NCI-H187 treated with DMSO at 0.1 percent for 48 hours (cell line): ENCODE measurements at regions not wholly inside any gene's neighbourhood (a gene's known extent, or its start where the extent isn't known, plus 50 kb on each side); places are given as distances from the start of the nearest gene placed in this dataset.

Source experiments
- DNase-seq: peaks from one replicate; lab custom pipeline; 2025; lab: John Stamatoyannopoulos, UW

DNA sequence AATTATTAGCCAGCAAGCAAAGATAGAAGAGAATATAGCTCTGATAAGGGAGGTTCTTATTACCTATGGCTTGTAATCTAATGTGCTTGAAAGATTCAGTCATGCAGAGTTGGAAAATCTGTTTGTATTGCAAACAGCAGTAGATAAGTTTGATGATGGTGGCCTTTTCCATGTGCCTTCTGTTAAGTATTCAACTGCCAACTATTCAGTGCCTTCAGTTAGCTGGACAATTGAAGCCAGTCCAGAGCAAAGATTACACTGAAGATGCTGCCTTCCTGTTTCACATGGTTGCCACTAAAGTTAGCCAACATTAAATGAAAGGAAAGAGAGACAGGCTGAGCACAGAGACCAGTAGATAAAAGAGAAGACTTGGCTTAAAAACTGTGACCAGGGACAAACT, 92.7 kb upstream of the SLC38A2 start:
- no peak for DNase-seq

DNA sequence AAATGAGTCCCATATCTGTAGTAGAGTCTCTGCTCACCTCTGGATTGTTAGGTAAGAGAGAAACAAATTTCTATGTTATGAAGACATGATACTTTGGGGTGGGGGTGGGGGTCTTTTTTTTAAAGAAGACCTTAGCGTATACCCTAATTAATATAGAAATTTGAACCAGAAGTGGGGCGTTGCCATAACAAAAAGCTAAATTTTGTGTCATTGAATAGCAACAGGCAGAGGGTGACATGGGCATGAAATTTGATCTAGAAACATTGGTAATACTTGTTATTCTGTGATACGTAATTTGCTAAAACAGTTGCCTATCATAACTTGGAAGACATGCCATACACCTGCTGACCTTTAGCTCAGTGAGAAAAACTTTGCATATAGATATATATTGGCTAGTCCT, 92.3 kb upstream of the SLC38A2 start:
- DNase-seq, result no peak

DNA sequence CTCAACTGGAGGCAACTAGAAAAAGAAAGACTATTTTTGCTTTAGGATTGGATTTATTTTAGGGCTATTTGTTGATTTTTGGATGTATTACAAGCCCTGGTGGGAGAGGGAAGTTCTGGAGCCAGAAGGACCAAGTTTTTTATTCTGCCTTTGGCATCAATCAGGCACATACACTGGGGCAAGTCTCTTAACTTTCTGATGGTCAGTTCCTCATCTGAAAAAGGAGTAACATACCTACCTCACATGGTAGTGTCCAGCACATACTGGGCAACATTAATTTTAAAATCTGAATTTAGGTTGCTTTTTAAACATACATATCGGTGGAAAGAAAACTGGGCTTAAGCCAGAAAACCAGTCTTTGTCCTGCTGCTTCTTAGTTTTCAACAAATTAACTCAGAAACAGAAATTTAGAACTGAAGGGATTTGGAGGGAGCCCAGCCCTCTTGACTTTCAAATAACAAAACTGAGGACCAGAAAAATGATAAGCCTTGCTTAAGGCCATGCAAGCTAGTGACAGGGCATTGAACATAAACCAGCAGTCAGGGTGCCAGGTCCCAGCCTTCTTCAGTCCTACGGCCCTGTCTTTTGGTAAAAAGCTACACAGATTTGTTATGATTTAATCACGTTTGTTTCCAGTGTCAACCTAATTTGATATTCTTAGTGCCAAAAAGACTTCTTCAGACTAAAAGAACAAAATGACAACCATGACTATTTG, 90.2 kb upstream of the SLC38A2 start:
- DNase-seq, result no peak

DNA sequence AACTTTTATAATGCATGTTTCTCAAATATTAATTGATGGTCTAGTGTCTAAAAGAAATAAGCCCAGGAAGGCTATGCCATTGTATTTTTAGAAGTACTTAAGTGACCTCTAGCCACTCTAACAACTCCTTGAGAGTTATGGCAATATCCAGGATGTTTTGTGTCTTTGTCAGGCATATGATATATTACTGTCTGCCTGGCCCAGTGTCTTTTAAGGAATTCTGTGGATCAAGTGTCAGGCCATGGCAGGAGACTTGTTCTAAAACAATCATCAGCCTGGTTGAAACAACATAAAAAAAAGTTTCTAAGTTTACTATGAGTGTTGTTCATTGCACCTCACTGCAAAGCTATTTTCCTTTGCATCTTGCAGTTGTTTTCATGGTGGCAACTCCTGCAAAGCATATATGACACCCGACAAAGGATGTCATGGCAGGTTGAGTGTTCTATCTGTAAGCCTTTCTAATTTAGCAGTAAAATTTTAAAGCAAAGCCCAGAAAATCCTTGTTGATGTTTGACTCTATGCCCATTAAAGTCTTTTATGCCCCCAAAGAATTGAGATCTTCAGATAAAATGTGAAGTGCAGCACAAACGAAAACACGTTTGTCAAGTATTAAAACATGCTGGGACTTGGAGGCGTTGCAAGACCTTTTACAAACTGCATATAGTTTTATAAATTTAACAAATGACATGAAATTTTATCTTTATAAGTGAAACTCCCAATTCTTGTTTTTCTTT, 89.5 kb upstream of the SLC38A2 start:
- no peak for DNase-seq

DNA sequence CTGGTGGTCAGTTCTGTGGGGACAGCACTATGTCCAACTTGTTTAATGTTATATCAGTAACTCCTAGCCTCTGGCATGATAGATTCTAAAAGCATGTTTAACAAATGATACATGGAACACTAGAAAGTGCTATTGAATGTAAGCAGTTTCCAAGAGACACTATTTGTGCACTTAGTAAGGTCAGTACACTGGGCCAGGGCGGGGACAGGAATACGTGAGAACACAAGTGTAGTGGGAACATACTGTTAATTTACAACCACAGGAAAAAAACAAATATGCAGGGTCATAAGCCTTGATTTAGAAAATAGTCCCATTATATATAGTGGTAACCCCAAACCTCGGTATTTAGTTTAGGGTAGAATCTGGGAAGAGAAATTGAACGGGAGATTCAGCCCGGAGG, 88.9 kb upstream of the SLC38A2 start:
- DNase-seq, result no peak

DNA sequence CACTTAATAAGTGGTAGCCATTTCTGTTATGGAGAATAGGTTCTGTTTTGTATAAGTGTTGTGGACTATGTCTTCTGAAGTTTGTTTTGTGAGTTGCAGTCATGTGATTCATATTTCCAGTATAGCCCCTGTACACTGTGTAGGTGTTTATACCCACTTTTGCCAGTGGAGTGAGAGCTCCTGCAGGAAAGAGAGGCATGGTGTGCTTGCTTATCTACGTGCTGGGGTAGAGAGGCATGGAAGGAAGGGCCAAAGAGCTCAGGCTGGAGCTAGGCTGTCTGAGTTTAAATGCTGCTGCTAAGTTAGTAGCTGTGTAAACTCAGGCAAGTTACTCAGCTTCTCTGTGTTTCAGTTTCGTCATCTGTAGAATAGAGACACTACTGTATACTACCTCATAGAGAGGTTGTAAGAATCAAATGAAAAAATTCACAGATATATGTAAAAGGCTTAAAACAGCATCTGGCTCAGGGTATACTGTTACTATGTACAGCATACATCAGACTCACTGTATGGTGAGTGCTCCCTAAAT, 88.2 kb upstream of the SLC38A2 start:
- no peak for DNase-seq

DNA sequence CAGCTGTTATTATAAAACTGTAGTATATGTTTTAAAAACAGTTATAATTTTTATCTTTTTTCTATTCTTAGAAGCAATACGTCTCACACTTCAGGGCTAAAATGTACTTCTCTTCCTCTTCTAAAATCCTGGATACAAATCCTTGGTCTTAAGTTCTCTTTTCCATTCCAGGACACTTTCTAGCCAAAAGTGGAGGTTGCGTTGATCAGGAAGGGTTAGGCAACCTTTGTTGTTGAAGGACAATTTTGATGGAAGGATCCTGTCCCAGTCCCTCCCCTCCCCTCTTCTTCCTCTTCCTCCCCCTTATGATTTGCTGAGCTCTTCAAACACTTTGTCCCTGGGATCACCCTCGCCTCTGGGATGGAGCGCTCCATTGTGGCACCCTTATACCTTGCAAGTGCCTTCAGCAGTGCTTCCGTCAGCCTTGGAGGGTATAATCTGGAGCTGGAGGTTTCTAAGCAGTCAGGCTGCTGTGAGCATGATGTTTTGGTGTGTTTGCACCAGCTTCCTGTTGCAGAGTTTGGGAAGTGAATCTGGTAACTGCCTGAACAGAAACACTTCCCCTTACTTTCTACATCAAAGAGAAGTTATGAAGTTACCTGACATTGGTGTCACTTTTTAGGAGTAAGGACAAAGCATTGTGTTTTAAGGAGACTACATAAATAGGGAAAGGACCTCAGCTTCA, 87.4 kb upstream of the SLC38A2 start:
- no peak for DNase-seq

DNA sequence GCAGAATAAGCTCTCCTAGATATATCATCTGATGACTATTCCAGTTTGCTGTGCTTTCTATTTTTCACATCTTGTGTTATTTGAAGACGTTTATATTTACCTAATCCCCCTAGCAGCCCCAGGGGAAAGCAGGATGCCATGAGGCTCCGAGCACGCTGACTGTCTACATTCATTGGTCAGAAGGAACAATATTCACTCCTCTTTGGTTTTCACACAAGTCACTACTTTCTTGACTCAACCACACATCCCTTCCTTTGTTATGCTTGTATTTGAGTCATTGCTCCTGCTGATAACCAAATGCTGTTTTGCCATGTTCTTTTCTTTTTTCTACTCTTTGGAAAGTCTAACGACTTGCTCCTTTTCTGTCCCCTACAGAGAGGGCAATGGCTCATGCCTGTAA, 86.5 kb upstream of the SLC38A2 start:
- DNase-seq, result no peak

DNA sequence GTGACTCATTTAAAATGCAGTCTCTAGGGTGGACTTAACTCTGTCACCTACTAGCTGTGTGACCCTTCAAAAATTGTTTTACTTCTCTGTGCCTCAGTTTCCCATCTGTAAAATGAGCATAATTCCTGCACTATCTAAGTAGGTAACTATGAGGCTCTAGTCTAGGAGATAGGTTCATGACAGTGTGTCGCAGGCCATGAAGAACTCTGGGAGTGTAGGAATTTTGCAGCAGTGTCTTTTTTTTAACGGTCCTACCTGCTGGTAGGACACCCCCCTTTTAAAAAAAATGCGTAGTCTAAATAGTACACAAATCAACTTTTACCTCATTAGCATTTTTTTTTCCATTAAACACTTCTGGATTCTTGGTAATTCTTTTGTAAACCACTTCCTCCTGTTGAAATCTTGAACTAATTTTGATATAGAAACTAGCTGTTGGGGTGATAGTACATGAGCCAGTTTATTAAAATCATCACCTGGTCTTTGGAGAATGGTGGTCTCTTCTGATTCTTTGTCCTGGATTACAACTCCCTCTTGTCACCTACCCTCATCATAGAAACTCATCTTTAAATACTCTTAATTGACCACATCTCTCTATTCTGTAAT, 86.0 kb upstream of the SLC38A2 start:
- no peak for DNase-seq

DNA sequence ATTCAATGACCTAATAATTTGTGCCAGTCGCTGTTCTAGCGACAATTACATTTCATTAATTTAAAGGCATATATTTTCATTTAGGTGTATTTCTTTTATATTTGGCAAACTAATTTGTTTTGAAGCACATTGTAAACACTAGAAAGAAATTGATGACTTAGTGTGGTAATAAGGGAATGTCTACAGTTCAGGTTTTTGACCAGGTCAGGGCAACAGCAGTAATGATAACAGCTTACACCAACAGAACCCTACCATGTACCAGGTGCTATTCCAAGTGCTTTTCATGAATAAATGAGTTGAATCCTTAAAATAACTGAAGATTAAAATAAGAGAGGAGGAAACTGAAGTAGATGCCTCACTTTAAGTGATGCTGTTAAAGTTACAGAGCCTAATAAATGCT, 85.4 kb upstream of the SLC38A2 start:
- DNase-seq, result no peak

DNA sequence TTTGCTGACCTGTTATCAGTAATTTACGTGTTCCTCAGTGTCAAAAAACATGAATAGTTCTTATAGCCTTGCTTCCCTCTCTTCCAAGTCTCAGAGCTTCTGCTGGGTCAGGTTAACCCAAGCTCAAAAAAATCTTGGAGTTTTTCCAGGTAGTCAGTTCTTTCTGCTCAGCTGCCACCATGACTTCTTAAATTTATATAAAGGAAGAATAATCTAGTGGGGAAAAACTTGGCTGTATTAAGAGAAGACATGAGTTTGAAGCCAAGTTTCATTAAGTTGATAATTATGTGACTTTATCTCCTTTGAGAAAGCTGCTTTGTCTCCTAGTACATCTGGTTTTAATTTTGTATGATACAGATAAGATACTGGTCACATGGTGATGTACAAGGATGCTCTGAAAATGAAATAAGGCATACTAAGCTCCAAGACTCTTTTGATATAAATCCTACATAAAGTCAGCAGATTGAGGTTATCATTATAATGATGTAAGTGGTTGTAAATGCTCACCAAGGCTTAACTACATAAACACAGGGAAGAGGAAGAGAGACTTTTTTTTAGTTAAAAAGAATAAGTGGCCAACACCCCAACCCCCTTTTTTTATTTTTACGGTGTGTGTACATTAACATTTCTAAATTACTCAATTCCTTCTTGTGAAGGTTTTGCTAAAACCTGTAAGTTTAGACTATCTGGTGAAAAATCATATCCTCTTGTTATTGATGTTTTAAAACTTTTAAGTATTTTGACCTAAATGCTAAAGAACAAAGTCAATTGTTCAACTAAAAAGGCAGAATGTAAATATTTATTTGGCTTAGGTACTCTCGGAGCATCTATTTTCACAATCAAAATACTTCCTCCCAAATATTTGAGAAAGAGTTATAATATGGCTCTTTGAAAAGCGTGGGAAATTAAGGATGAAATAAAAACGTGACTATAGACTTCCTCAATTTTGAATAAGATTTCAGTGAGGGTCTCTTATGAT, 84.1 kb upstream of the SLC38A2 start:
- DNase-seq, result no peak

DNA sequence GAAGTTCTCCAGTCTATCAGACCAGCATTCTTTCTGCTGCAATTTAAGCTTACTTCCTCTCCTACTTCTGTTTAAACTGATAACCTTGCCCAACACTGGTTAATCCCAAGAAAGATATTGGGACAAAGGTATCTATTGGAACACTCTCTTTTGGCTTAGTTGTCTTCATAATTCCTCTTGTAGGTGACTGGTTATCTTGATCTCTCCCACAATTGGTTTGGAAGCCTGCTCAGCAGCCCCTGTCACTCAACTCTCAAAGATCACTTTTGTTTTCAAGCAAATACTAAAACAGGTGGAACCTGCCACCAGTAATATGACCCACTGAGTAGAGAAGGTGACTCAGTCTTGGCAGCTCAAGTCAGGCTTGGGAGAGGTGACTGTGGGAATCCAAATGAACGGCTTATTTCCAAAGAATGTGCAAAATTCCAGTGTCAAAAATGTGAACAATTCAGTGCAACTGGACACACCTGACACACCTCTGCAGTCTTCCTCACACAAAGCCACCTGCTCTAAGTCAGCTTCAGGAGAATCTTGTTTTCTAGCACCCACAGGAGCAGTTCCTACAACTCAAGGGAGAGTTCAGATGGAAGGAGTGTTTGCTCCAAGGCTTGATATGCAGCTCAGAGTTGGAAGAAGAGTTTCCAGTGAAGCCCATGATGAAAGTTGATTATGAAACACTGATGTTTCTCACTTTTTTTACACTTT, 83.2 kb upstream of the SLC38A2 start:
- no peak for DNase-seq

DNA sequence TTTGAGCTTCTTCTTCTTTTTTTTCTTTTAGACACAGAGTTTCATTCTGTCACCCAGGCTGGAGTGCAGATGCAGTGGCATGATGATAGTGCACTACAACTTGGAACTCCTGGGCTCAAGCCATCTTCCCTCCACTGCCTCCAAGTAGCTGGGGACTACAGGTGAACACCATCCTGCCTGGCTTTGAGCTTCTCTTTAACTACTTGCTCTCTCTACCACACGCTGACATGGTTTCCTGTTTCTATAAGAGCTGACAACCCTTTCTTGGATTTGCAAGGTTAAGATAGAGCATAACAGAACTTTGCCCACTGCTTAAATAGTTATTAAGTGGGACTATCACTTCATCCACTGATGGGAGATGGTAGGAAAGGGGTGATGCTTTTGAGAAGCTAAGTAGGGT, 82.4 kb upstream of the SLC38A2 start:
- DNase-seq, result no peak

DNA sequence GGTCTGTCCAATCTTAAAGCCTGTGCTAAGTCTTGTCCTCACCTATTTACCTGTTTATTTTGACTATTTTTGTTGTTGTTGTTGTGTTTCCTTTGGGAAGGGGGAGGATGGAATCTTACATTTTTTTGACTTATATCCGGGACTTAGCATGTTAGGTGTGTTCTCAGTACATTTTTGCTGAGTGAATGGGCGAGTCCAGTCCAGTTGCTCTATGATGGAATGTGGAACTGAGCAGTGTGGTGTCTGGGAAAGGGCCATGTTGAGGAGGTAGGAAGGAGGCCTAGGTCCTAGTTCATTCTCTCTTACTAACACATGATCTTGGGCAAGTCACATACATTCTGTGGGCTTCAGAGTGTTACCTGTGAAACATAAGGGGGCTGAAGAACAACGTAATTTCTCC, 80.9 kb upstream of the SLC38A2 start:
- no peak for DNase-seq

DNA sequence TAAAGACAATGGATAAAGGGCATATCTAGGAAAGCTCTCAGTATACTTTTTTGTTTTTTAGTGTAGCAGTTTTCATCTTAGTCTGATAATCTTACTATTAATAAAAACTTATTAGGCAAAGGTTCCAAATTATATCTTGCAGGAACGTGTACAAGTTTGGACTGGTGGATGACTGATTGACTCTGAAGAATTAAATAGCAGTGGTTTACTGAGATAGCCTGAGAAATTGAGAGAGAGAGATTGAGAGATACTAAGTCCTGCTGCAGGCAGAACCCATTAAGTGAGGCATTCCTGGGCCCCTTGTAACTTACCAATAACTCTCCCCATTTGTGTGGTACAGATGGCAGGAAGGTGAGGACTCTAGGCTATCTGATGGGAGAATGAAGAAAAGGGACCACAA, 80.2 kb upstream of the SLC38A2 start:
- no peak for DNase-seq

DNA sequence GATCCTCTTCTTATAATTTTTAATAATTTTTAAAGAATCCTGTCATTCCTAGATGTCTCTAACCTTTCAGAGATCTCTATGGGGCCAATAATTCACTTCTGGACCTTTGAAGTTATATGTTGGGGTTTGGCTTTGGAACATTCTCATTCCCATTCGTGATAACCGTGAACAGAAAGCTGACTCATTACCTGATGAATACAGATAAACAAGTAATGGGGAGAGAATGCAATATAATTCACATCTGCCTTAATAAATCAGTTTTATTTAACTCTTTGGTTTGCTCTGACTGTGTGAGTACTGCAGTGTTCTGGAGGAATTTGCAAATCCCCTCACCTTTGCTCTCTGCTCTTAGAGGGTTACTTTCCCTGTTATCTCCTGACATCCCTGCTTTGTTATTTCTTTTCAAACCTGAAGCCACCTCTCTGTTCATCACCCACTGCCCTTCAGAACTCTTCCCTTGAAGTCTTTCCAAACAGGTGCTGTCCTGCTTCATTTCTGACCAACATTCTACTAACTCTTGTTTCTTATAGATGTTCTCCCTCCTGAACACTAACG, 79.6 kb upstream of the SLC38A2 start:
- no peak for DNase-seq

DNA sequence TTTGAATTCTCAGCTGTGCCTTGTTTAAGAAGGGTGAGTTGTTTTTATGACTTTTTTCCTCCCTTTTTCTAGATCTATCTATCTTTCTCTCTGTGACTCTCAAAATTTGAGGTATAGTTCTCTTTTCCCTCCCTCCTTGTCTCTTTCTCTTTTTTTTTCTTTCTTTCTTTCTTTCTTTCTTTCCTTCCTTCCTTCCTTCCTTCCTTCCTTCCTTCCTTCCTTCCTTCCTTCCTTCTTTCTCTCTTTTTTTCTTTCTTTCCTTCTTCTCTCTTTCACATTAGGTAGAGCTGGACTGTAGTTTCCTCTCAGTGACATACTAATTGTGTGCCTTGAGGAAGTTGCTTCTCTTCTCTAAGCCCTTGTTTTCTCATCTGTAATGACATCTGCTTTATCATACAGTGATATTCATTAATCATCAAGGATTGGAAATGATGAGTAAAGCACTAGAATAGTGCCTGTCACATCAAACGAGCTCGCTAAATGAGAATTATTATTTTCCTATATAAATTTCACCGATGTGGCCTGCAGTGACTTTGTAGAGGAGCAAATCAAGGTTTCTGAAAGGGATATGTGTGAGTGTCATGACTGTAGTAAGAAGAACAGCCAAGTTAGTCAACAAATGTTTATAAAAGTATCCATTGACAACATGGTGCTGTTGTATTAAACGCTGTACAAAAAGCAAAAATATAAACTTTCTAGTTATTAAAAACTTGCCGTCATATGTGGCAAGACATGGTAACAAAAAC, 78.9 kb upstream of the SLC38A2 start:
- no peak for DNase-seq

DNA sequence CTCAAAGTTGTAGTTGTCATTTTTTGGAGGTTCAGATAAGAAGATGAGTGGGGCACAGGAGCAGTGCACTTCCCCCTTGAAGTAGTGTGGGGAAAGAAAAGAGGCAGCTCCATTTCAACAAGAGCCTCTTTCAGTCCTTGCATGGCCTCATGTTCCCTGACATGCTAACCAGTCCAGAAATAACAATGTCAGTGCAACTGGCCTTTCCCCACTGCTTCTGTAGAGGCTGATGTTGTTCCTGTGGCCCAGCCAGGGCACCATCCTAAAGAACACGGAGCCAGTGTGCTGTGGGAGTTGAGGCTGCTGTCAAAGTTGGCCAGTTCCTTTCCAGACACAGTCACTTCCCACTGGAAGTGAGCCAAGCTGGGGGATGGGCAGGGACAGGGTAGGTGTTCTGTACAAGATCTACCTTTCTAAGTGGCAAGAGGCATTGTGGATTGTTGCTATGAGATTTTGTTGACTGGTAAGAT, 77.7 kb upstream of the SLC38A2 start:
- no peak for DNase-seq

DNA sequence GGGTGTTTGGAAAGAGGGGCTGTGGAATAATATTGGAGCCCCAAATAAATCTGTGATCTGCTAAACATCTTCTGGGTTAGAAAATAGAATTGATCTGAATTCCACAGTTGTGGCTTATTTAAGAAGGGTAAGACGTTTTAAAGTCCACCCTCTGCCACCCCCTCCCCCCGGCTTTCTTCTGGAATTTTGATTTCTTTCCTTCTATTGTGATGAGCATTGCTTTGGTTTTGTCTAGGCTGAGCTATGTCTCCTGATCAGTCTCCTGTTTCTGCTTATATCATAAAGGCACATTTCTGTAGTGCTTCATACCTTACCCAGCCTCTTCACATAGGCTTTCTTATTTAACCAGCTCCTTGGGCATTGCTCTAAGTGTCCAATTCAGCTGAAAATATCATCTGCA, 77.3 kb upstream of the SLC38A2 start:
- DNase-seq, result no peak

DNA sequence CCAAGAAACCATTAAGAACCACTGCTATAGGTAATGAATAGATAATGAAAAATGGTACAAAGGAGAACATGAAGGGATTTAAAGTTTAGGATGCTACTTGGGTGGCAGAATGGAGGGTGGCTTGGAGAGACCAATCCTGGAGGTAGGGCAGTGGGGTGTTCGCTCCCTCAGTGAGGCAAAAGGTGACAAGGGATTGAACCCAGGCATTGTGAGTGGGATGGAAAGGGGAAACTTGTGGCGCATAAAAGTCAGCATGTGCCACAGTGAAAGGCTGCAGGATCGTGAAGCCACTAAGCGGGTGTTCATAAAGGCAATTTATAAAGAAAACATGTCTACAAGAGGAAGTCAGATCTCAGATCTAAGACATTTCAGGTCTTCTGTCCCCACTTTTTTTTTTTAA, 76.7 kb upstream of the SLC38A2 start:
- DNase-seq, result no peak
